ENCODE measurements at regions not wholly inside any gene's neighbourhood (a gene's known extent, or its start where the extent isn't known, plus 50 kb on each side); places are given as distances from the start of the nearest gene placed in this dataset.
"Not testable (repeated sequence)": the region's sequence is repeated elsewhere in the genome, so short reads cannot be mapped to it uniquely, and the experiment has no call there.

GRCh38 chr5:18801413-18801812 is 1167.2 kb downstream of the TAF11L14 start:
- TF ChIP-seq POLR2AphosphoS5, CTCF (IDR thresholded peaks at IDR 0.05): not testable (repeated sequence)
